22Rv1 (cell line): ENCODE measurements at regions not wholly inside any gene's neighbourhood (a gene's known extent, or its start where the extent isn't known, plus 50 kb on each side); places are given as distances from the start of the nearest gene placed in this dataset.

Experiments
- ZFX ChIP-seq: fragments of 450-650 bp; IDR thresholded peaks from 2 replicates; pipeline ENCODE4 v1.6.1; 2017; ENCODE audit warnings: antibody characterized with exemption, borderline replicate concordance
- TF ChIP-seq, protein P1 (sequence below): fragments of 450-650 bp; IDR thresholded peaks from 2 replicates; pipeline ENCODE4 v1.5.1; 2017; ENCODE audit warnings: mild to moderate bottlenecking

DNA sequence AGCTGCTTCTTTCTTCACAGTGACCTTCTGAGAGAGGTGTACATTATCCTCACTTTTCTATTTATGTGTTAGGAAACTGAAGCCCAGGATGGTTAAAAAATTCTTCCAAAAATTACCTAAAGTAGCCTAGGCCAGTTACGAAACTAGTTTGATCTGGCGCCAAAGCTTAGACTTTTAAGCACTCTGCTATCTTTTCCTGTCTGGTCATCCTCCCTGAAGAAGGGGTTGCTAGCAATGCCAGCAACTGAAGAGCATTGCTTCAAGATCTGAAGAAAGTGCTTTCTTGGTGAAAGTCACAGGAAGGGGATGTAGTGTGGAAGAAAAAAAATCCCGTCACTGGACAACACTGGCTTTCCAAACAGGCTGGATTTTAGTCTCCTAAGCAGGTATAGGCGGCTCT is 618.8 kb upstream of the GRM7 start:
- TF ChIP-seq, protein P1, sequence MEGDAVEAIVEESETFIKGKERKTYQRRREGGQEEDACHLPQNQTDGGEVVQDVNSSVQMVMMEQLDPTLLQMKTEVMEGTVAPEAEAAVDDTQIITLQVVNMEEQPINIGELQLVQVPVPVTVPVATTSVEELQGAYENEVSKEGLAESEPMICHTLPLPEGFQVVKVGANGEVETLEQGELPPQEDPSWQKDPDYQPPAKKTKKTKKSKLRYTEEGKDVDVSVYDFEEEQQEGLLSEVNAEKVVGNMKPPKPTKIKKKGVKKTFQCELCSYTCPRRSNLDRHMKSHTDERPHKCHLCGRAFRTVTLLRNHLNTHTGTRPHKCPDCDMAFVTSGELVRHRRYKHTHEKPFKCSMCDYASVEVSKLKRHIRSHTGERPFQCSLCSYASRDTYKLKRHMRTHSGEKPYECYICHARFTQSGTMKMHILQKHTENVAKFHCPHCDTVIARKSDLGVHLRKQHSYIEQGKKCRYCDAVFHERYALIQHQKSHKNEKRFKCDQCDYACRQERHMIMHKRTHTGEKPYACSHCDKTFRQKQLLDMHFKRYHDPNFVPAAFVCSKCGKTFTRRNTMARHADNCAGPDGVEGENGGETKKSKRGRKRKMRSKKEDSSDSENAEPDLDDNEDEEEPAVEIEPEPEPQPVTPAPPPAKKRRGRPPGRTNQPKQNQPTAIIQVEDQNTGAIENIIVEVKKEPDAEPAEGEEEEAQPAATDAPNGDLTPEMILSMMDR, result no peak
- TF ChIP-seq ZFX, result no peak
